Neural progenitor cell (in vitro differentiated cells): ENCODE measurements at regions not wholly inside any gene's neighbourhood (a gene's known extent, or its start where the extent isn't known, plus 50 kb on each side); places are given as distances from the start of the nearest gene placed in this dataset.
"Not testable (repeated sequence)": the region's sequence is repeated elsewhere in the genome, so short reads cannot be mapped to it uniquely, and the experiment has no call there.

Experiments used
- DNase-seq: peaks from one replicate; pipeline ENCODE4 v3.0.0-alpha.2; 2016; ENCODE audit warnings: low spot score
- H2AFZ ChIP-seq: fragments of 200-600 bp; sonication (generic); replicated peaks from 2 replicates; pipeline ENCODE4 v1.6.1; 2016; ENCODE audit warnings: antibody characterized with exemption
- H3F3A ChIP-seq: fragments of 200-600 bp; sonication (generic); 2 replicates; pipeline ENCODE4 v1.6.1; 2016; ENCODE audit warnings: antibody characterized with exemption, low read depth
- H3K27ac ChIP-seq: fragments of 200-600 bp; sonication (generic); 2 replicates; pipeline ENCODE4 v1.5.1; 2016; ENCODE audit warnings: mild to moderate bottlenecking
- H3K27me3 ChIP-seq: fragments of 200-600 bp; sonication (generic); 2 replicates; pipeline ENCODE4 v1.6.1; 2016; ENCODE audit warnings: mild to moderate bottlenecking, moderate library complexity
- H3K36me3 ChIP-seq: fragments of 200-600 bp; sonication (generic); 2 replicates; pipeline ENCODE4 v1.5.1; 2016
- H3K4me1 ChIP-seq: fragments of 200-600 bp; sonication (generic); 2 replicates; pipeline ENCODE4 v1.6.1; 2016; ENCODE audit warnings: mixed run types
- H3K4me2 ChIP-seq: fragments of 200-600 bp; sonication (generic); 2 replicates; pipeline ENCODE4 v1.6.1; 2016
- H3K4me3 ChIP-seq: fragments of 200-600 bp; sonication (generic); 2 replicates; pipeline ENCODE4 v1.5.1; 2016
- H3K79me2 ChIP-seq: fragments of 200-600 bp; sonication (generic); 2 replicates; pipeline ENCODE4 v1.6.1; 2016; ENCODE audit warnings: low read depth
- H3K9ac ChIP-seq: fragments of 200-600 bp; sonication (generic); 2 replicates; pipeline ENCODE4 v1.6.1; 2016
- H3K9me3 ChIP-seq: fragments of 200-600 bp; sonication (generic); 2 replicates; pipeline ENCODE4 v1.5.1; 2016; ENCODE audit warnings: low read depth
- H4K20me1 ChIP-seq: fragments of 200-600 bp; sonication (generic); 2 replicates; pipeline ENCODE4 v1.6.1; 2016; ENCODE audit warnings: low read depth
- H3K27ac Mint-ChIP-seq: 3 replicates; pipeline ENCODE4 v1.8.0; 2021; ENCODE audit warnings: mixed read lengths
- H3K27me3 Mint-ChIP-seq: 2 replicates; pipeline ENCODE4 v1.8.0; 2022; ENCODE audit warnings: low read depth, mild to moderate bottlenecking, inconsistent platforms, moderate library complexity, mixed read lengths; ENCODE audit not compliant: insufficient read depth
- H3K36me3 Mint-ChIP-seq: 3 replicates; pipeline ENCODE4 v1.8.0; 2021; ENCODE audit warnings: mixed read lengths
- H3K4me1 Mint-ChIP-seq: 3 replicates; pipeline ENCODE4 v1.8.0; 2021; ENCODE audit warnings: mixed read lengths
- H3K4me3 Mint-ChIP-seq: 3 replicates; pipeline ENCODE4 v1.8.0; 2021; ENCODE audit warnings: mild to moderate bottlenecking, moderate library complexity, mixed read lengths
- H3K9me3 Mint-ChIP-seq: 3 replicates; pipeline ENCODE4 v1.8.0; 2020; ENCODE audit warnings: mixed read lengths
- CTCF ChIP-seq: fragments of 200-600 bp; sonication (generic); IDR thresholded peaks from 2 replicates; pipeline ENCODE4 v1.5.1; 2017; ENCODE audit warnings: antibody characterized with exemption, mild to moderate bottlenecking
- EZH2 ChIP-seq: fragments of 200-600 bp; sonication (generic); IDR thresholded peaks from 2 replicates; pipeline ENCODE4 v1.6.1; 2017; ENCODE audit warnings: antibody characterized with exemption, mild to moderate bottlenecking, moderate library complexity

- Mint-ChIP-seq H3K27me3 (peaks cover 4% of the 10 kb centered on the region), H3K4me3 (no peak overlapping the region), H3K36me3 (peaks cover 6% of the 10 kb centered on the region), H3K27ac (no peak overlapping the region), H3K9me3 (peaks cover 28% of the 10 kb centered on the region), H3K4me1 (no peaks in the 10 kb centered on the region)
- no peaks in the 10 kb centered on the region for H3K36me3 ChIP-seq
- no peaks in the 10 kb centered on the region for H4K20me1 ChIP-seq
- no peaks in the 10 kb centered on the region for H3K79me2 ChIP-seq
- no peak overlapping the region for H2AFZ ChIP-seq
- no peak overlapping the region for H3K9ac ChIP-seq
- H3K27me3 ChIP-seq: no peaks in the 10 kb centered on the region
- no peak overlapping the region for H3K4me2 ChIP-seq
- no peaks in the 10 kb centered on the region for H3K9me3 ChIP-seq
- DNase-seq: no peak
- no peak for TF ChIP-seq CTCF
- no peak overlapping the region for H3K27ac ChIP-seq
- no peaks in the 10 kb centered on the region for H3F3A ChIP-seq
- H3K4me3 ChIP-seq: no peak overlapping the region
- no peaks in the 10 kb centered on the region for H3K4me1 ChIP-seq
Observed at GRCh38 chr14:105682956-105683570, 156.7 kb downstream of the TMEM121 start.

GRCh38 chr14:105684056-105684455 is 157.7 kb downstream of the TMEM121 start:
- H3K9me3 Mint-ChIP-seq: peaks cover 30% of the 10 kb centered on the region
- H3K9me3 ChIP-seq, H3K27ac ChIP-seq: not testable (repeated sequence)

GRCh38 chr14:105684597-105684996 is 158.2 kb downstream of the TMEM121 start:
- not testable (repeated sequence) for H3K4me1 ChIP-seq, H3K36me3 ChIP-seq, H3K9me3 ChIP-seq, H3K4me2 ChIP-seq, H3K4me3 ChIP-seq, H3K27ac Mint-ChIP-seq, H3K4me1 Mint-ChIP-seq, H3K27me3 Mint-ChIP-seq, H4K20me1 ChIP-seq, H3K27me3 ChIP-seq, H3F3A ChIP-seq, H3K9ac ChIP-seq, DNase-seq, H2AFZ ChIP-seq, H3K36me3 Mint-ChIP-seq, H3K27ac ChIP-seq, H3K79me2 ChIP-seq
- peaks cover 32% of the 10 kb centered on the region for H3K9me3 Mint-ChIP-seq
- H3K4me3 Mint-ChIP-seq: peak overlapping the region; percentile 0

More at GRCh38 chr14:105684056-105684455, 157.7 kb downstream of the TMEM121 start:
- not testable (repeated sequence) for H3K4me3 Mint-ChIP-seq, H3K4me3 ChIP-seq, H3K4me1 Mint-ChIP-seq, H3K27ac Mint-ChIP-seq, H3K79me2 ChIP-seq, H3K27me3 Mint-ChIP-seq, H2AFZ ChIP-seq, H3K4me1 ChIP-seq, H3K9ac ChIP-seq, H3K27me3 ChIP-seq, DNase-seq, H3K36me3 Mint-ChIP-seq, H3K4me2 ChIP-seq, H3K36me3 ChIP-seq, H3F3A ChIP-seq, H4K20me1 ChIP-seq

- peak overlapping the region; percentile 0 for H3K4me3 Mint-ChIP-seq
- Histone ChIP-seq H3K9ac (no peak overlapping the region), H3F3A (peaks cover 3% of the 10 kb centered on the region), H3K27me3 (no peaks in the 10 kb centered on the region), H3K9me3 (no peaks in the 10 kb centered on the region), H3K4me1 (no peaks in the 10 kb centered on the region), H2AFZ (no peak overlapping the region), H4K20me1 (no peaks in the 10 kb centered on the region), H3K27ac (no peak overlapping the region), H3K4me3 (no peak overlapping the region), H3K36me3 (no peaks in the 10 kb centered on the region), H3K79me2 (no peaks in the 10 kb centered on the region), H3K4me2 (no peak overlapping the region)
- no peak for DNase-seq
- peaks cover 36% of the 10 kb centered on the region for H3K9me3 Mint-ChIP-seq
- peaks cover 6% of the 10 kb centered on the region for H3K36me3 Mint-ChIP-seq
- TF ChIP-seq EZH2: no peak
- H3K4me1 Mint-ChIP-seq: no peaks in the 10 kb centered on the region
- no peak overlapping the region for H3K27ac Mint-ChIP-seq
- H3K27me3 Mint-ChIP-seq: peaks cover 9% of the 10 kb centered on the region
Observed at GRCh38 chr14:105685003-105685402, 158.6 kb downstream of the TMEM121 start.

- not testable (repeated sequence) for H3K27me3 Mint-ChIP-seq, H4K20me1 ChIP-seq, H3K36me3 ChIP-seq, DNase-seq, H3K4me3 ChIP-seq, H3K79me2 ChIP-seq, H3K9ac ChIP-seq, H3K9me3 ChIP-seq, H3K4me1 Mint-ChIP-seq, H2AFZ ChIP-seq, H3K4me3 Mint-ChIP-seq, H3K27me3 ChIP-seq, H3F3A ChIP-seq, H3K27ac ChIP-seq, H3K27ac Mint-ChIP-seq, H3K4me1 ChIP-seq, H3K4me2 ChIP-seq, H3K36me3 Mint-ChIP-seq
- H3K9me3 Mint-ChIP-seq: peaks cover 42% of the 10 kb centered on the region
Observed at GRCh38 chr14:105685605-105686004, 159.2 kb downstream of the TMEM121 start.

GRCh38 chr14:105686050-105686449 is 159.7 kb downstream of the TMEM121 start:
- not testable (repeated sequence) for H3K27ac ChIP-seq, H3K9me3 ChIP-seq, H3K36me3 ChIP-seq, H3K4me3 Mint-ChIP-seq, H3K4me1 Mint-ChIP-seq, H3K27me3 ChIP-seq, H3K79me2 ChIP-seq, H3F3A ChIP-seq, H3K27ac Mint-ChIP-seq, H3K9ac ChIP-seq, H3K4me1 ChIP-seq, H3K36me3 Mint-ChIP-seq, H3K4me2 ChIP-seq, H3K4me3 ChIP-seq, DNase-seq, H2AFZ ChIP-seq, H4K20me1 ChIP-seq
- H3K27me3 Mint-ChIP-seq: peaks cover 11% of the 10 kb centered on the region
- peaks cover 47% of the 10 kb centered on the region for H3K9me3 Mint-ChIP-seq

GRCh38 chr14:105686462-105687170 is 160.2 kb downstream of the TMEM121 start:
- not testable (repeated sequence) for H3K79me2 ChIP-seq, H3K4me3 ChIP-seq, H3K27me3 ChIP-seq, H3K27ac Mint-ChIP-seq, H3K4me1 Mint-ChIP-seq, H4K20me1 ChIP-seq, H3K4me1 ChIP-seq, H3K4me2 ChIP-seq, H3K27ac ChIP-seq, H3K36me3 ChIP-seq, H3K4me3 Mint-ChIP-seq, H3F3A ChIP-seq, DNase-seq, H3K36me3 Mint-ChIP-seq, H3K9me3 ChIP-seq, H2AFZ ChIP-seq, H3K9ac ChIP-seq
- Mint-ChIP-seq H3K9me3 (peaks cover 48% of the 10 kb centered on the region), H3K27me3 (peaks cover 12% of the 10 kb centered on the region)
